Stimulated activated CD4-positive, alpha-beta T cell treated with anti-CD3 and anti-CD28 coated beads, Interleukin-1b, Interleukin-23, amount 100 ng/mL, for 48 hours (primary cell): ENCODE measurements at regions not wholly inside any gene's neighbourhood (a gene's known extent, or its start where the extent isn't known, plus 50 kb on each side); places are given as distances from the start of the nearest gene placed in this dataset.
"Not testable (repeated sequence)": the region's sequence is repeated elsewhere in the genome, so short reads cannot be mapped to it uniquely, and the experiment has no call there.

Experiments
- DNase-seq: peaks from one replicate; pipeline ENCODE4 v3.0.0-alpha.2; 2020

- DNase-seq = not testable (repeated sequence)
Observed at GRCh38 chr15:77861997-77862635, 215.4 kb downstream of the TBC1D2B start.

- DNase-seq = no peak
Observed at GRCh38 chr15:77860071-77860691, 217.3 kb downstream of the TBC1D2B start.

- DNase-seq = no peak
Observed at GRCh38 chr15:77859491-77860060, 217.9 kb downstream of the TBC1D2B start.

- no peak for DNase-seq
Observed at GRCh38 chr15:77858792-77859490, 218.6 kb downstream of the TBC1D2B start.

- DNase-seq = no peak
Observed at GRCh38 chr15:77857419-77857818, 220.1 kb downstream of the TBC1D2B start.

GRCh38 chr15:77856705-77857346, 220.7 kb downstream of the TBC1D2B start:
- no peak for DNase-seq

- no peak for DNase-seq
Observed at GRCh38 chr15:77855871-77856270, 221.6 kb downstream of the TBC1D2B start.

- DNase-seq = no peak
Observed at GRCh38 chr15:77854980-77855379, 222.3 kb upstream of the LINGO1 start.

- no peak for DNase-seq
Observed at GRCh38 chr15:77853910-77854309, 221.2 kb upstream of the LINGO1 start.

GRCh38 chr15:77853008-77853328, 220.3 kb upstream of the LINGO1 start:
- DNase-seq = no peak

GRCh38 chr15:77852241-77853007, 219.7 kb upstream of the LINGO1 start:
- DNase-seq = no peak

- no peak for DNase-seq
Observed at GRCh38 chr15:77851691-77852090, 219.0 kb upstream of the LINGO1 start.

GRCh38 chr15:77851086-77851485, 218.4 kb upstream of the LINGO1 start:
- DNase-seq = no peak

- DNase-seq = no peak
Observed at GRCh38 chr15:77846986-77847385, 214.3 kb upstream of the LINGO1 start.

- no peak for DNase-seq
Observed at GRCh38 chr15:77846360-77846759, 213.6 kb upstream of the LINGO1 start.

GRCh38 chr15:77844798-77845446, 212.2 kb upstream of the LINGO1 start:
- no peak for DNase-seq

GRCh38 chr15:77843546-77843945, 210.8 kb upstream of the LINGO1 start:
- no peak for DNase-seq

- DNase-seq = no peak
Observed at GRCh38 chr15:77840991-77841775, 208.5 kb upstream of the LINGO1 start.

GRCh38 chr15:77839970-77840905, 207.5 kb upstream of the LINGO1 start:
- DNase-seq = no peak

GRCh38 chr15:77839456-77839855, 206.7 kb upstream of the LINGO1 start:
- DNase-seq = no peak
